K562 (cell line): ENCODE measurements at regions not wholly inside any gene's neighbourhood (a gene's known extent, or its start where the extent isn't known, plus 50 kb on each side); places are given as distances from the start of the nearest gene placed in this dataset.

Experiments
- ATAC-seq: fragments of 200-7000 bp; cut with Tn5 transposase; 3 replicates; pipeline ENCODE4 v1.9.1; 2020; ENCODE audit warnings: moderate library complexity
- BruUV-seq: library from RNA; stranded (reverse); fragments of 400-500 nt; replicated peaks from 2 replicates; lab custom pipeline; 2021; lab: Mats Ljungman, UMichigan
- CTCF ChIA-PET: fragments of 300-600 bp; formaldehyde crosslinking; extraction: SDS; loops from one replicate; lab custom pipeline; 2021; ENCODE audit warnings: low intra/inter-chr PET ratio; lab: Yijun Ruan, JAX
- POLR2A ChIA-PET: fragments of 300-600, 350-650 bp; sonication (Branson Sonifier 250); formaldehyde crosslinking; extraction: SDS; loops from one replicate; lab custom pipeline; 2021; ENCODE audit warnings: antibody characterized with exemption, inconsistent platforms; lab: Yijun Ruan, JAX
- DNase-seq, 4 experiments: peaks; one replicate each; pipeline versions ENCODE4 v3.0.0 to v3.0.0-alpha.2; 2011 to 2018; ENCODE audit warnings: low spot score in 3 of 4, mixed read lengths in 3 of 4; ENCODE audit errors: extremely low read depth in 1 of 4
- FAIRE-seq: peaks from 2 replicates; lab custom pipeline; 2011; peaks lifted over from hg19 to GRCh38; lab: Jason Lieb, UNC
- H2AFZ ChIP-seq: 2 replicates; pipeline ENCODE4 v1.6.0; 2011; ENCODE audit warnings: low read depth, low read length, control low read depth, inconsistent platforms
- H3K27ac ChIP-seq: fragments of 200-600 bp; 3 replicates; pipeline ENCODE4 v1.8.0; 2011; ENCODE audit warnings: low read depth, mild to moderate bottlenecking, control low read depth, inconsistent platforms, low read length, moderate library complexity, mixed read lengths; ENCODE audit errors: extremely low read depth
- H3K27me3 ChIP-seq, 2 experiments: fragments of 300-600 bp in 1 of 2; 2 replicates in 1 of 2; 3 replicates in 1 of 2; pipeline versions ENCODE4 v1.6.0 to v1.8.0; 2011; ENCODE audit warnings: inconsistent platforms in 2 of 2, low read length in 2 of 2, mild to moderate bottlenecking in 1 of 2, mixed read lengths in 1 of 2, moderate library complexity in 1 of 2; ENCODE audit not compliant: control insufficient read depth in 2 of 2, insufficient read depth in 2 of 2
- H3K36me3 ChIP-seq: fragments of 300-600 bp; 3 replicates; pipeline ENCODE4 v1.8.0; 2011; ENCODE audit warnings: mild to moderate bottlenecking, low read length, inconsistent platforms; ENCODE audit not compliant: control insufficient read depth, insufficient read depth
- H3K4me1 ChIP-seq, 2 experiments: fragments of 200-600 bp in 1 of 2; replicated peaks in 1 of 2; 2 replicates in 1 of 2; 3 replicates in 1 of 2; pipeline versions ENCODE4 v1.5.1 to v1.8.0; 2011; ENCODE audit warnings: inconsistent platforms in 2 of 2, low read length in 2 of 2, mild to moderate bottlenecking in 1 of 2, mixed read lengths in 1 of 2, moderate library complexity in 1 of 2; ENCODE audit not compliant: control insufficient read depth in 2 of 2, insufficient read depth in 2 of 2
- H3K4me2 ChIP-seq: 2 replicates; pipeline ENCODE4 v1.6.1; 2011; ENCODE audit warnings: low read length, control low read depth, inconsistent platforms, mixed read lengths; ENCODE audit not compliant: insufficient read depth
- H3K4me3 ChIP-seq: fragments of 200-600 bp; sonication (generic), shearing (Covaris generic); 2 replicates; pipeline ENCODE4 v1.5.1; 2016; ENCODE audit warnings: control low read depth, inconsistent platforms
- H3K79me2 ChIP-seq: fragments of 200-600 bp; 3 replicates; pipeline ENCODE4 v1.8.0; 2011; ENCODE audit warnings: low read length, inconsistent platforms; ENCODE audit not compliant: control insufficient read depth, insufficient read depth
- H3K9ac ChIP-seq, 2 experiments: 2 replicates each; pipeline versions ENCODE4 v1.6.0 to v1.6.1; 2011; ENCODE audit warnings: low read depth in 2 of 2, low read length in 2 of 2, control low read depth in 1 of 2, inconsistent platforms in 1 of 2, mild to moderate bottlenecking in 1 of 2, mixed read lengths in 1 of 2; ENCODE audit not compliant: insufficient read depth in 1 of 2
- H3K9me1 ChIP-seq: one replicate; pipeline ENCODE4 v1.6.0; 2011; ENCODE audit warnings: inconsistent platforms, mild to moderate bottlenecking, low read length, moderate library complexity; ENCODE audit not compliant: control insufficient read depth, insufficient read depth
- H3K9me3 ChIP-seq: replicated peaks from 2 replicates; pipeline ENCODE4 v1.5.1; 2011; ENCODE audit warnings: low read depth, low read length, inconsistent platforms; ENCODE audit not compliant: control insufficient read depth, insufficient read depth
- H4K20me1 ChIP-seq: replicated peaks from 2 replicates; pipeline ENCODE4 v1.6.1; 2011; ENCODE audit warnings: low read length, inconsistent platforms, mixed read lengths; ENCODE audit not compliant: control insufficient read depth, insufficient read depth
- BHLHE40 ChIP-seq: IDR thresholded peaks from 2 replicates; pipeline ENCODE4 v1.6.1; 2011; ENCODE audit warnings: low read length, improper control_type of control experiment
- E2F8 ChIP-seq: fragments of 450-650 bp; IDR thresholded peaks from 2 replicates; pipeline ENCODE4 v1.7.1; 2018; ENCODE audit warnings: mild to moderate bottlenecking, low read depth; ENCODE audit not compliant: partially characterized antibody
- JUN ChIP-seq, 2 experiments: sonication (generic) in 1 of 2; formaldehyde crosslinking in 1 of 2; IDR thresholded peaks; 2 replicates each; pipeline versions ENCODE4 v1.6.1 to v1.8.0; 2012 to 2022; ENCODE audit warnings: borderline replicate concordance in 2 of 2, mild to moderate bottlenecking in 2 of 2, improper control_type of control experiment in 1 of 2, low read depth in 1 of 2, low read length in 1 of 2, missing genetic modification reagents in 1 of 2
- L3MBTL2 ChIP-seq: fragments of 450-650 bp; IDR thresholded peaks from 2 replicates; pipeline ENCODE4 v1.6.1; 2016; ENCODE audit warnings: mild to moderate bottlenecking, moderate library complexity
- MLX ChIP-seq, 2 experiments: fragments of 450-650 bp in 1 of 2; sonication (generic) in 1 of 2; formaldehyde crosslinking; conservative IDR thresholded peaks; 2 replicates each; pipeline versions ENCODE4 v1.4.0 to v1.8.1; 2020 to 2022; ENCODE audit warnings: mild to moderate bottlenecking in 1 of 2, missing genetic modification reagents in 1 of 2
- NR2C2 ChIP-seq, 2 experiments: fragments of 200-800 bp in 1 of 2; sonication (Bioruptor generic) in 1 of 2; sonication (generic) in 1 of 2; formaldehyde crosslinking in 1 of 2; IDR thresholded peaks; 2 replicates each; pipeline versions ENCODE4 v1.6.1 to v1.8.0; 2016 to 2022; ENCODE audit warnings: mild to moderate bottlenecking in 1 of 2, missing compliant biosample characterization in 1 of 2, missing genetic modification characterization in 1 of 2, missing genetic modification reagents in 1 of 2
- PHF8 ChIP-seq: fragments of 200-600 bp; sonication (generic); IDR thresholded peaks from 2 replicates; pipeline ENCODE4 v1.6.1; 2012; ENCODE audit warnings: mixed run types, mild to moderate bottlenecking, inconsistent platforms, low read length, moderate library complexity, borderline replicate concordance
- POLR2A ChIP-seq: fragments of 450-650 bp; conservative IDR thresholded peaks from 2 replicates; pipeline ENCODE4 v1.6.1; 2016
- POLR2B ChIP-seq: fragments of 450-650 bp; IDR thresholded peaks from 2 replicates; pipeline ENCODE4 v1.6.1; 2018; ENCODE audit warnings: low read depth; ENCODE audit not compliant: partially characterized antibody
- SREBF1 ChIP-seq: fragments of 150-350 bp; IDR thresholded peaks from 2 replicates; pipeline ENCODE4 v1.6.1; 2014; ENCODE audit warnings: antibody characterized with exemption, low read depth, low read length, borderline replicate concordance
- XRCC5 ChIP-seq: fragments of 200-400 bp; formaldehyde crosslinking; IDR thresholded peaks from 2 replicates; pipeline ENCODE4 v1.6.1; 2017; ENCODE audit warnings: low read depth, mild to moderate bottlenecking, low read length
- ZBTB34 ChIP-seq: fragments of 250-450 bp; sonication (Bioruptor Pico); IDR thresholded peaks from 2 replicates; pipeline ENCODE4 v1.8.0; 2021; ENCODE audit warnings: mild to moderate bottlenecking, moderate library complexity
- ZHX1 ChIP-seq: fragments of 150-350 bp; conservative IDR thresholded peaks from 2 replicates; pipeline ENCODE4 v1.6.1; 2014; ENCODE audit warnings: low read length
- ZNF232 ChIP-seq: sonication (generic); formaldehyde crosslinking; IDR thresholded peaks from 2 replicates; pipeline ENCODE4 v1.8.0; 2022; ENCODE audit warnings: mild to moderate bottlenecking, missing genetic modification reagents
- ZNF253 ChIP-seq: fragments of 250-450 bp; sonication (Bioruptor Pico); conservative IDR thresholded peaks from 2 replicates; pipeline ENCODE4 v1.6.1; 2021; ENCODE audit warnings: mild to moderate bottlenecking
- ZNF316 ChIP-seq: fragments of 450-650 bp; IDR thresholded peaks from 2 replicates; pipeline ENCODE4 v1.6.1; 2016
- WGBS: fragments of 100-300 bp; shearing (Covaris generic); methylation state at CpG from one replicate; pipeline ENCODE4 v1.1.6; 2016; ENCODE audit warnings: low coverage, mixed read lengths; ENCODE audit not compliant: insufficient coverage; ENCODE audit errors: missing lambda C conversion rate; 5-methylcytosine and 5-hydroxymethylcytosine counted together
- in situ Hi-C: fragments of 300-500 bp; cut with MboI; formaldehyde crosslinking; loops from 4 replicates; pipeline ENCODE4 v1.15.0; 2018; ENCODE audit warnings: inconsistent platforms, mixed read lengths
- intact Hi-C: fragments of 100-400 bp; cut with micrococcal nuclease; formaldehyde crosslinking; loops from 2 replicates; pipeline ENCODE4 v1.14.2; 2022

GRCh38 chr17:55666806-55667205, 55.9 kb downstream of the TMEM100 start:
- H3K4me3 ChIP-seq = no peak overlapping the region
- intact Hi-C loops = no loop called here
- H3K4me2 ChIP-seq = no peak overlapping the region
- BruUV-seq = no TSS peak
- DNase-seq (no peak), ATAC-seq (no peak), FAIRE-seq (no peak)
- peaks cover 0 to 34% of the 10 kb centered on the region in 2 experiments; a peak in 3 of 5 replicates for H3K4me1 ChIP-seq
- no peaks in the 10 kb centered on the region for H4K20me1 ChIP-seq
- no peak overlapping the region for H3K9ac ChIP-seq
- no peaks in the 10 kb centered on the region for H3K27me3 ChIP-seq
- H2AFZ ChIP-seq = no peak overlapping the region
- CTCF ChIA-PET = no interaction called here
- H3K9me3 ChIP-seq = no peaks in the 10 kb centered on the region
- POLR2A ChIA-PET = interaction anchor here (0.6 kb wide), 1 partner anchor 150 kb away, joined by 3 read pairs; no protein-coding TSS in a partner anchor
- in situ Hi-C loops = no loop called here
- H3K79me2 ChIP-seq = no peaks in the 10 kb centered on the region
- no peak overlapping the region for H3K27ac ChIP-seq
- H3K9me1 ChIP-seq = no peaks in the 10 kb centered on the region
- no peaks in the 10 kb centered on the region for H3K36me3 ChIP-seq
- WGBS = 0% methylated on average over 2 of the region's 2 CpGs
- TF ChIP-seq E2F8 = no peak
- TF ChIP-seq MLX (CRISPR knock-in tag; conservative IDR thresholded peaks at IDR 0.05) = no peak
- TF ChIP-seq ZBTB34 = no peak
- no peak for TF ChIP-seq ZHX1
- no peak for TF ChIP-seq ZNF316
- no peak for TF ChIP-seq POLR2A
- no peak for TF ChIP-seq NR2C2 (CRISPR knock-in tag; IDR thresholded peaks at IDR 0.05)
- TF ChIP-seq NR2C2 (tag; IDR thresholded peaks at IDR 0.05) = no peak
- TF ChIP-seq ZNF253 (CRISPR knock-in tag) = no peak
- no peak for TF ChIP-seq ZNF232 (CRISPR knock-in tag)
- TF ChIP-seq PHF8 = no peak
- TF ChIP-seq L3MBTL2 = no peak
- no peak for TF ChIP-seq POLR2B
- TF ChIP-seq BHLHE40 = no peak
- TF ChIP-seq XRCC5 = no peak
- TF ChIP-seq SREBF1 = no peak
- TF ChIP-seq JUN (IDR thresholded peaks at IDR 0.05; ENCODE audit: borderline replicate concordance, low read depth, low read length) = no peak
- TF ChIP-seq JUN (CRISPR knock-in tag; IDR thresholded peaks at IDR 0.05; ENCODE audit: borderline replicate concordance) = no peak
